ENCODE measurements at regions not wholly inside any gene's neighbourhood (a gene's known extent, or its start where the extent isn't known, plus 50 kb on each side); places are given as distances from the start of the nearest gene placed in this dataset.

GRCh38 chr10:9858816-9859215 lies 1158.9 kb upstream of the CELF2 start:
- TF ChIP-seq PATZ1 (CRISPR knock-in tag; IDR thresholded peaks at IDR 0.05; ENCODE audit: borderline replicate concordance) = no peak
- TF ChIP-seq ZFP3 (CRISPR knock-in tag; IDR thresholded peaks at IDR 0.05) = no peak
- no peak for TF ChIP-seq CSDC2 (CRISPR knock-in tag; IDR thresholded peaks at IDR 0.05)
- TF ChIP-seq ISL1 (CRISPR knock-in tag; IDR thresholded peaks at IDR 0.05) = no peak
- TF ChIP-seq ZNF8 (CRISPR knock-in tag; IDR thresholded peaks at IDR 0.05) = no peak
- TF ChIP-seq CSRNP3 (CRISPR knock-in tag; IDR thresholded peaks at IDR 0.05) = no peak
- no peak for TF ChIP-seq BACH2 (CRISPR knock-in tag; IDR thresholded peaks at IDR 0.05; ENCODE audit: borderline replicate concordance)
- TF ChIP-seq RARB (CRISPR knock-in tag; IDR thresholded peaks at IDR 0.05) = no peak
- TF ChIP-seq TCF4 (CRISPR knock-in tag; IDR thresholded peaks at IDR 0.05; ENCODE audit: borderline replicate concordance) = no peak
- no peak for TF ChIP-seq CREB5 (CRISPR knock-in tag; IDR thresholded peaks at IDR 0.05; ENCODE audit: low read depth)
- no peak for TF ChIP-seq ZFP30 (CRISPR knock-in tag; IDR thresholded peaks at IDR 0.05)
- no peak for TF ChIP-seq POU6F1 (CRISPR knock-in tag; IDR thresholded peaks at IDR 0.05; ENCODE audit: borderline replicate concordance, low read depth)
- ATAC-seq = no peak

- ATAC-seq = no peak
- no peak for TF ChIP-seq ISL1 (CRISPR knock-in tag; IDR thresholded peaks at IDR 0.05)
- TF ChIP-seq ZFP30 (CRISPR knock-in tag; IDR thresholded peaks at IDR 0.05) = no peak
- TF ChIP-seq ZNF70 (CRISPR knock-in tag; IDR thresholded peaks at IDR 0.05) = no peak
- no peak for TF ChIP-seq GLIS3 (CRISPR knock-in tag; IDR thresholded peaks at IDR 0.05)
- TF ChIP-seq OSR1 (CRISPR knock-in tag; IDR thresholded peaks at IDR 0.05) = no peak
- no peak for TF ChIP-seq ZFP3 (CRISPR knock-in tag; IDR thresholded peaks at IDR 0.05)
- no peak for TF ChIP-seq ZNF565 (CRISPR knock-in tag; conservative IDR thresholded peaks at IDR 0.05; ENCODE audit: low read depth)
- TF ChIP-seq SNAI2 (CRISPR knock-in tag; IDR thresholded peaks at IDR 0.05) = no peak
- TF ChIP-seq ESRRG (CRISPR knock-in tag; IDR thresholded peaks at IDR 0.05) = no peak
- no peak for TF ChIP-seq TSHZ2 (CRISPR knock-in tag; IDR thresholded peaks at IDR 0.05)
- TF ChIP-seq RARB (CRISPR knock-in tag; IDR thresholded peaks at IDR 0.05) = no peak
- TF ChIP-seq ARNTL (CRISPR knock-in tag; IDR thresholded peaks at IDR 0.05; ENCODE audit: borderline replicate concordance, low read depth) = no peak
- no peak for TF ChIP-seq CSRNP3 (CRISPR knock-in tag; IDR thresholded peaks at IDR 0.05)
- TF ChIP-seq TCF4 (CRISPR knock-in tag; IDR thresholded peaks at IDR 0.05; ENCODE audit: borderline replicate concordance) = no peak
- TF ChIP-seq ZC3H10 (CRISPR knock-in tag; IDR thresholded peaks at IDR 0.05) = no peak
- no peak for TF ChIP-seq PATZ1 (CRISPR knock-in tag; IDR thresholded peaks at IDR 0.05; ENCODE audit: borderline replicate concordance)
- TF ChIP-seq CSDC2 (CRISPR knock-in tag; IDR thresholded peaks at IDR 0.05) = no peak
- no peak for TF ChIP-seq BACH2 (CRISPR knock-in tag; IDR thresholded peaks at IDR 0.05; ENCODE audit: borderline replicate concordance)
Observed at GRCh38 chr10:9860045-9860444, 1157.6 kb upstream of the CELF2 start.
